K562 (cell line): ENCODE measurements at regions not wholly inside any gene's neighbourhood (a gene's known extent, or its start where the extent isn't known, plus 50 kb on each side); places are given as distances from the start of the nearest gene placed in this dataset.

Experiments
- ATAC-seq: fragments of 200-7000 bp; cut with Tn5 transposase; 3 replicates; pipeline ENCODE4 v1.9.1; 2020; ENCODE audit warnings: moderate library complexity
- BruUV-seq: library from RNA; stranded (reverse); fragments of 400-500 nt; replicated peaks from 2 replicates; lab custom pipeline; 2021; lab: Mats Ljungman, UMichigan
- CTCF ChIA-PET: fragments of 300-600 bp; formaldehyde crosslinking; extraction: SDS; loops from one replicate; lab custom pipeline; 2021; ENCODE audit warnings: low intra/inter-chr PET ratio; lab: Yijun Ruan, JAX
- POLR2A ChIA-PET: fragments of 300-600, 350-650 bp; sonication (Branson Sonifier 250); formaldehyde crosslinking; extraction: SDS; loops from one replicate; lab custom pipeline; 2021; ENCODE audit warnings: antibody characterized with exemption, inconsistent platforms; lab: Yijun Ruan, JAX
- DNase-seq, 4 experiments: peaks; one replicate each; pipeline versions ENCODE4 v3.0.0 to v3.0.0-alpha.2; 2011 to 2018; ENCODE audit warnings: low spot score in 3 of 4, mixed read lengths in 3 of 4; ENCODE audit errors: extremely low read depth in 1 of 4
- FAIRE-seq: peaks from 2 replicates; lab custom pipeline; 2011; peaks lifted over from hg19 to GRCh38; lab: Jason Lieb, UNC
- H2AFZ ChIP-seq: 2 replicates; pipeline ENCODE4 v1.6.0; 2011; ENCODE audit warnings: low read depth, low read length, control low read depth, inconsistent platforms
- H3K27ac ChIP-seq: fragments of 200-600 bp; 3 replicates; pipeline ENCODE4 v1.8.0; 2011; ENCODE audit warnings: low read depth, mild to moderate bottlenecking, control low read depth, inconsistent platforms, low read length, moderate library complexity, mixed read lengths; ENCODE audit errors: extremely low read depth
- H3K27me3 ChIP-seq, 2 experiments: fragments of 300-600 bp in 1 of 2; 2 replicates in 1 of 2; 3 replicates in 1 of 2; pipeline versions ENCODE4 v1.6.0 to v1.8.0; 2011; ENCODE audit warnings: inconsistent platforms in 2 of 2, low read length in 2 of 2, mild to moderate bottlenecking in 1 of 2, mixed read lengths in 1 of 2, moderate library complexity in 1 of 2; ENCODE audit not compliant: control insufficient read depth in 2 of 2, insufficient read depth in 2 of 2
- H3K36me3 ChIP-seq: fragments of 300-600 bp; 3 replicates; pipeline ENCODE4 v1.8.0; 2011; ENCODE audit warnings: mild to moderate bottlenecking, low read length, inconsistent platforms; ENCODE audit not compliant: control insufficient read depth, insufficient read depth
- H3K4me1 ChIP-seq, 2 experiments: fragments of 200-600 bp in 1 of 2; replicated peaks in 1 of 2; 2 replicates in 1 of 2; 3 replicates in 1 of 2; pipeline versions ENCODE4 v1.5.1 to v1.8.0; 2011; ENCODE audit warnings: inconsistent platforms in 2 of 2, low read length in 2 of 2, mild to moderate bottlenecking in 1 of 2, mixed read lengths in 1 of 2, moderate library complexity in 1 of 2; ENCODE audit not compliant: control insufficient read depth in 2 of 2, insufficient read depth in 2 of 2
- H3K4me2 ChIP-seq: 2 replicates; pipeline ENCODE4 v1.6.1; 2011; ENCODE audit warnings: low read length, control low read depth, inconsistent platforms, mixed read lengths; ENCODE audit not compliant: insufficient read depth
- H3K4me3 ChIP-seq: fragments of 200-600 bp; sonication (generic), shearing (Covaris generic); 2 replicates; pipeline ENCODE4 v1.5.1; 2016; ENCODE audit warnings: control low read depth, inconsistent platforms
- H3K79me2 ChIP-seq: fragments of 200-600 bp; 3 replicates; pipeline ENCODE4 v1.8.0; 2011; ENCODE audit warnings: low read length, inconsistent platforms; ENCODE audit not compliant: control insufficient read depth, insufficient read depth
- H3K9ac ChIP-seq, 2 experiments: 2 replicates each; pipeline versions ENCODE4 v1.6.0 to v1.6.1; 2011; ENCODE audit warnings: low read depth in 2 of 2, low read length in 2 of 2, control low read depth in 1 of 2, inconsistent platforms in 1 of 2, mild to moderate bottlenecking in 1 of 2, mixed read lengths in 1 of 2; ENCODE audit not compliant: insufficient read depth in 1 of 2
- H3K9me1 ChIP-seq: one replicate; pipeline ENCODE4 v1.6.0; 2011; ENCODE audit warnings: inconsistent platforms, mild to moderate bottlenecking, low read length, moderate library complexity; ENCODE audit not compliant: control insufficient read depth, insufficient read depth
- H3K9me3 ChIP-seq: replicated peaks from 2 replicates; pipeline ENCODE4 v1.5.1; 2011; ENCODE audit warnings: low read depth, low read length, inconsistent platforms; ENCODE audit not compliant: control insufficient read depth, insufficient read depth
- H4K20me1 ChIP-seq: replicated peaks from 2 replicates; pipeline ENCODE4 v1.6.1; 2011; ENCODE audit warnings: low read length, inconsistent platforms, mixed read lengths; ENCODE audit not compliant: control insufficient read depth, insufficient read depth
- DMBX1 ChIP-seq: fragments of 250-450 bp; sonication (Bioruptor Pico); IDR thresholded peaks from 2 replicates; pipeline ENCODE4 v1.8.0; 2022; ENCODE audit warnings: inconsistent platforms, mild to moderate bottlenecking, moderate library complexity, borderline replicate concordance
- JUND ChIP-seq, 2 experiments: IDR thresholded peaks; 2 replicates in 1 of 2; 3 replicates in 1 of 2; pipeline ENCODE4 v1.6.1; 2011; ENCODE audit warnings: borderline replicate concordance in 2 of 2, low read depth in 2 of 2, low read length in 2 of 2, improper control_type of control experiment in 1 of 2, missing biosample characterization in 1 of 2, missing genetic modification characterization in 1 of 2, missing genetic modification reagents in 1 of 2
- MCM3 ChIP-seq: fragments of 450-650 bp; IDR thresholded peaks from 2 replicates; pipeline ENCODE4 v1.6.1; 2016
- PML ChIP-seq: IDR thresholded peaks from 2 replicates; pipeline ENCODE4 v1.6.1; 2012; ENCODE audit warnings: low read length, inconsistent platforms
- ZNF408 ChIP-seq: fragments of 250-450 bp; sonication (Bioruptor Pico); IDR thresholded peaks from 2 replicates; pipeline ENCODE4 v1.4.0; 2020; ENCODE audit warnings: low read depth, mild to moderate bottlenecking, moderate library complexity
- ZNF780A ChIP-seq: fragments of 250-450 bp; sonication (Bioruptor Pico); IDR thresholded peaks from 2 replicates; pipeline ENCODE4 v1.5.0; 2021; ENCODE audit warnings: mild to moderate bottlenecking
- WGBS: fragments of 100-300 bp; shearing (Covaris generic); methylation state at CpG from one replicate; pipeline ENCODE4 v1.1.6; 2016; ENCODE audit warnings: low coverage, mixed read lengths; ENCODE audit not compliant: insufficient coverage; ENCODE audit errors: missing lambda C conversion rate; 5-methylcytosine and 5-hydroxymethylcytosine counted together
- in situ Hi-C: fragments of 300-500 bp; cut with MboI; formaldehyde crosslinking; loops from 4 replicates; pipeline ENCODE4 v1.15.0; 2018; ENCODE audit warnings: inconsistent platforms, mixed read lengths
- intact Hi-C: fragments of 100-400 bp; cut with micrococcal nuclease; formaldehyde crosslinking; loops from 2 replicates; pipeline ENCODE4 v1.14.2; 2022
- TF ChIP-seq, protein P1 (sequence below), 2 experiments: fragments of 250-450 bp in 1 of 2; fragments of 450-650 bp in 1 of 2; sonication (Bioruptor Pico) in 1 of 2; IDR thresholded peaks; 2 replicates each; pipeline versions ENCODE4 v1.6.1 to v1.8.0; 2016 to 2021; ENCODE audit warnings: mild to moderate bottlenecking in 2 of 2, moderate library complexity in 2 of 2, missing compliant biosample characterization in 1 of 2, missing genetic modification characterization in 1 of 2

DNA sequence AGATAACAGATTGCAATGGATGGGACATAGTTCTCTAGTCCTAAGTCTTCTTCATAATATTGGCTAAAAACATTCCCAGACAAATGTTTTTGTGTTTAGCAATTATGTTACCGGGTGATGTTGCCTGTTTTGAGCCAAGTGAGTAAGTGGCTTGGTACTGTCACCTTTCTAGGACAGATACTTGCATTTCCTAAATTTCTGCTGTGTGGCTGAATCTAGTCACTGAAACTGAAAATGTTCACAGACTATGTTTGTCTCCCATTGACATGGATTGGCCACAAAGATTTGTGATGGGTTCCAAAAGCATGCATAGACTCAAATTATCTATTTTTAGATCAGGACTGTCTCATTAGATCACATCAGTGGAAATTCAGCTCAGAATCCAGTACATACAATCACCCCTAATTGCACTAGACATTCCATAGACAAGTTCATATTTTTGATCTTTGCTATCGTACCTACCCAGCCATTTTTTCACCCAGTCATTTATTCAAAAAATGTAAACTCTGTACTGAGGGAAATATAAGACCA lies 1222.1 kb upstream of the AUTS2 start:
- Histone ChIP-seq H3K9me1 (no peaks in the 10 kb centered on the region), H3K4me2 (no peak overlapping the region), H3K27me3 (no peaks in the 10 kb centered on the region), H3K4me3 (no peak overlapping the region), H3K9me3 (no peaks in the 10 kb centered on the region), H3K36me3 (no peaks in the 10 kb centered on the region), H3K79me2 (no peaks in the 10 kb centered on the region), H3K4me1 (no peaks in the 10 kb centered on the region), H4K20me1 (no peaks in the 10 kb centered on the region), H2AFZ (no peak overlapping the region), H3K9ac (no peak overlapping the region), H3K27ac (no peak overlapping the region)
- CTCF ChIA-PET = no interaction called here
- POLR2A ChIA-PET = no interaction called here
- TF ChIP-seq MCM3 (no peak), ZNF780A (CRISPR knock-in tag) (no peak), JUND (IDR thresholded peaks at IDR 0.05; ENCODE audit: borderline replicate concordance, low read depth, low read length) (no peak), JUND (tag; IDR thresholded peaks at IDR 0.05; ENCODE audit: borderline replicate concordance, low read depth, low read length) (no peak), PML (no peak), ZNF408 (CRISPR knock-in tag) (no peak), DMBX1 (CRISPR knock-in tag) (no peak)
- TF ChIP-seq, protein P1, sequence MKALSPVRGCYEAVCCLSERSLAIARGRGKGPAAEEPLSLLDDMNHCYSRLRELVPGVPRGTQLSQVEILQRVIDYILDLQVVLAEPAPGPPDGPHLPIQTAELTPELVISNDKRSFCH (CRISPR knock-in tag; IDR thresholded peaks at IDR 0.05) = no peak
- TF ChIP-seq, protein P1 (tag; IDR thresholded peaks at IDR 0.05) = no peak
- no TSS peak for BruUV-seq
- intact Hi-C loops = no loop called here
- WGBS = 0% methylated on average over 2 of the region's 2 CpGs
- ATAC-seq (no peak), FAIRE-seq (no peak), DNase-seq (no peak)
- in situ Hi-C loops = no loop called here
